OCI-LY1 (cell line): ENCODE measurements at regions not wholly inside any gene's neighbourhood (a gene's known extent, or its start where the extent isn't known, plus 50 kb on each side); places are given as distances from the start of the nearest gene placed in this dataset.

Experiments used
- EZH2 ChIP-seq: fragments of 200-600 bp; sonication (generic), shearing (Covaris generic); IDR thresholded peaks from 2 replicates; pipeline ENCODE4 v1.8.0; 2017; ENCODE audit warnings: borderline replicate concordance, mixed run types, mild to moderate bottlenecking, antibody characterized with exemption, low read length, moderate library complexity, mixed read lengths
- TF ChIP-seq, protein P1 (sequence below): fragments of 200-600 bp; sonication (generic), shearing (Covaris generic); IDR thresholded peaks from 2 replicates; pipeline ENCODE4 v1.5.1; 2017; ENCODE audit warnings: mild to moderate bottlenecking, antibody characterized with exemption, low read length, moderate library complexity, mixed read lengths

- TF ChIP-seq, protein P1, sequence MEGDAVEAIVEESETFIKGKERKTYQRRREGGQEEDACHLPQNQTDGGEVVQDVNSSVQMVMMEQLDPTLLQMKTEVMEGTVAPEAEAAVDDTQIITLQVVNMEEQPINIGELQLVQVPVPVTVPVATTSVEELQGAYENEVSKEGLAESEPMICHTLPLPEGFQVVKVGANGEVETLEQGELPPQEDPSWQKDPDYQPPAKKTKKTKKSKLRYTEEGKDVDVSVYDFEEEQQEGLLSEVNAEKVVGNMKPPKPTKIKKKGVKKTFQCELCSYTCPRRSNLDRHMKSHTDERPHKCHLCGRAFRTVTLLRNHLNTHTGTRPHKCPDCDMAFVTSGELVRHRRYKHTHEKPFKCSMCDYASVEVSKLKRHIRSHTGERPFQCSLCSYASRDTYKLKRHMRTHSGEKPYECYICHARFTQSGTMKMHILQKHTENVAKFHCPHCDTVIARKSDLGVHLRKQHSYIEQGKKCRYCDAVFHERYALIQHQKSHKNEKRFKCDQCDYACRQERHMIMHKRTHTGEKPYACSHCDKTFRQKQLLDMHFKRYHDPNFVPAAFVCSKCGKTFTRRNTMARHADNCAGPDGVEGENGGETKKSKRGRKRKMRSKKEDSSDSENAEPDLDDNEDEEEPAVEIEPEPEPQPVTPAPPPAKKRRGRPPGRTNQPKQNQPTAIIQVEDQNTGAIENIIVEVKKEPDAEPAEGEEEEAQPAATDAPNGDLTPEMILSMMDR, result no peak
- TF ChIP-seq EZH2, result no peak
Observed at GRCh38 chr12:47591361-47591791, 114.5 kb downstream of the RPAP3 start.
